Esophagus muscularis mucosa (tissue), 4 donors: ENCODE measurements at regions not wholly inside any gene's neighbourhood (a gene's known extent, or its start where the extent isn't known, plus 50 kb on each side); places are given as distances from the start of the nearest gene placed in this dataset.

ENCODE experiments used
- DNase-seq: peaks from one replicate; pipeline ENCODE4 v3.0.0-alpha.2; 2017; ENCODE audit errors: extremely low spot score
- H3K27ac ChIP-seq, 4 donors: fragments of 200-600 bp; sonication (generic); replicated peaks in 1 of 4; 1 replicate in 3 of 4; 2 replicates in 1 of 4; pipeline ENCODE4 v1.5.1; 2016 to 2019; ENCODE audit warnings: mild to moderate bottlenecking in 1 of 4
- H3K27me3 ChIP-seq, 4 donors: fragments of 200-600 bp; sonication (generic); one replicate each; pipeline versions ENCODE4 v1.5.1 to v1.6.0; 2016 to 2019
- H3K36me3 ChIP-seq, 4 donors: fragments of 200-600 bp; sonication (generic); one replicate each; pipeline ENCODE4 v1.5.1; 2016 to 2019
- H3K4me1 ChIP-seq, 4 donors: fragments of 200-600 bp; sonication (generic); one replicate each; pipeline ENCODE4 v1.5.1; 2016 to 2019
- H3K4me3 ChIP-seq, 4 donors: fragments of 200-600 bp; sonication (generic); 1 replicate in 2 of 4; 2 replicates in 2 of 4; pipeline ENCODE4 v1.5.1; 2016 to 2019; ENCODE audit warnings: mild to moderate bottlenecking in 4 of 4, moderate library complexity in 1 of 4
- H3K9me3 ChIP-seq, 4 donors: fragments of 200-600 bp; sonication (generic); 1 replicate in 3 of 4; 2 replicates in 1 of 4; pipeline ENCODE4 v1.5.1; 2016 to 2019
- EP300 ChIP-seq: sonication (generic); formaldehyde crosslinking; IDR thresholded peaks from one replicate; pipeline ENCODE4 v1.6.1; 2017; ENCODE audit warnings: antibody characterized with exemption
- POLR2A ChIP-seq: fragments of 450-650 bp; IDR thresholded peaks from one replicate; pipeline ENCODE4 v1.6.1; 2017; ENCODE audit warnings: antibody characterized with exemption, moderate library complexity, mild to moderate bottlenecking, low read depth
- POLR2AphosphoS5 ChIP-seq, 2 donors: sonication (generic); formaldehyde crosslinking; IDR thresholded peaks; one replicate each; pipeline ENCODE4 v1.6.1; 2017; ENCODE audit warnings: antibody characterized with exemption in 2 of 2
- WGBS: methylation state at CpG from one replicate; pipeline ENCODE4 v1.1.5; 2018; 5-methylcytosine and 5-hydroxymethylcytosine counted together
- intact Hi-C: fragments of 100-400 bp; cut with DNase I; formaldehyde crosslinking; loops from one replicate; pipeline ENCODE4 v1.15.1; 2023
- TF ChIP-seq, protein P1 (sequence below), 3 experiments: fragments of 200-600 bp in 2 of 3; fragments of 450-650 bp in 1 of 3; sonication (generic) in 2 of 3; IDR thresholded peaks; one replicate each; pipeline ENCODE4 v1.5.1; 2017 to 2019; ENCODE audit warnings: antibody characterized with exemption in 3 of 3, mild to moderate bottlenecking in 2 of 3, moderate library complexity in 1 of 3

DNA sequence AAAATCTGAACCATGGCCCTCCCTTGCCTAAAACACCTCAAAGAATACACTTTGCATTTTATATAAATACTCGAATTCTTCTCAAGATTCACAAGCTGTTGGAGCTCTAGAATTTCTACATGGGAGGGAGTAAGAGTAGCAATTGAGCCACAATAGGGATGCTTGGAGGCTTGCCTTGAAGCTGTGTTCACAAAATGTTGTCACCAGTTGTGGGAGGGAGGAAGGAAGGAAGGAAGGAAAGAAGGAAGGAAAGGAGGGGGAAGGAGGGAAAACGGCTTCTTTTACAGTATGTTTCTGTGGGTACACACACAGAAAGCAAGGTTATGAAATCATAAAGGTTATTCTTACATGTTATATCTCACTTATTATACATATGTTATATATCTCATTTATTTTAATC lies 128.6 kb upstream of the PEG3 start:
- no peak for DNase-seq
- Histone ChIP-seq H3K4me1 (peaks cover 0 to 19% (median 15%) of the 10 kb centered on the region in 4 donors), H3K9me3 (no peaks in the 10 kb centered on the region), H3K4me3 (no peak overlapping the region), H3K36me3 (no peaks in the 10 kb centered on the region), H3K27me3 (peaks cover 0 to 19% (median 2%) of the 10 kb centered on the region in 4 donors), H3K27ac (peak overlapping the region in 1 of 4 donors; percentile 33)
- TF ChIP-seq, protein P1, sequence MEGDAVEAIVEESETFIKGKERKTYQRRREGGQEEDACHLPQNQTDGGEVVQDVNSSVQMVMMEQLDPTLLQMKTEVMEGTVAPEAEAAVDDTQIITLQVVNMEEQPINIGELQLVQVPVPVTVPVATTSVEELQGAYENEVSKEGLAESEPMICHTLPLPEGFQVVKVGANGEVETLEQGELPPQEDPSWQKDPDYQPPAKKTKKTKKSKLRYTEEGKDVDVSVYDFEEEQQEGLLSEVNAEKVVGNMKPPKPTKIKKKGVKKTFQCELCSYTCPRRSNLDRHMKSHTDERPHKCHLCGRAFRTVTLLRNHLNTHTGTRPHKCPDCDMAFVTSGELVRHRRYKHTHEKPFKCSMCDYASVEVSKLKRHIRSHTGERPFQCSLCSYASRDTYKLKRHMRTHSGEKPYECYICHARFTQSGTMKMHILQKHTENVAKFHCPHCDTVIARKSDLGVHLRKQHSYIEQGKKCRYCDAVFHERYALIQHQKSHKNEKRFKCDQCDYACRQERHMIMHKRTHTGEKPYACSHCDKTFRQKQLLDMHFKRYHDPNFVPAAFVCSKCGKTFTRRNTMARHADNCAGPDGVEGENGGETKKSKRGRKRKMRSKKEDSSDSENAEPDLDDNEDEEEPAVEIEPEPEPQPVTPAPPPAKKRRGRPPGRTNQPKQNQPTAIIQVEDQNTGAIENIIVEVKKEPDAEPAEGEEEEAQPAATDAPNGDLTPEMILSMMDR (IDR thresholded peaks at IDR 0.05): no peak
- TF ChIP-seq POLR2AphosphoS5 (IDR thresholded peaks at IDR 0.05): no peak
- no peak for TF ChIP-seq POLR2A
- no peak for TF ChIP-seq EP300
- WGBS: 34% methylated on average over 2 of the region's 2 CpGs
- intact Hi-C loops: no loop called here

- Histone ChIP-seq H3K27ac (peak overlapping the region; percentile 23 to 49 (median 37)), H3K36me3 (no peaks in the 10 kb centered on the region), H3K4me1 (peaks cover 0 to 19% (median 15%) of the 10 kb centered on the region in 4 donors), H3K4me3 (no peak overlapping the region), H3K9me3 (no peaks in the 10 kb centered on the region), H3K27me3 (peaks cover 0 to 19% (median 2%) of the 10 kb centered on the region in 4 donors)
- no peak for TF ChIP-seq POLR2A
- no peak for TF ChIP-seq EP300
- TF ChIP-seq, protein P1 (IDR thresholded peaks at IDR 0.05): no peak
- no peak for TF ChIP-seq POLR2AphosphoS5 (IDR thresholded peaks at IDR 0.05)
- no peak for DNase-seq
- WGBS: 14% methylated on average over 6 of the region's 6 CpGs
- intact Hi-C loops: no loop called here
Observed at GRCh38 chr19:56969759-56970178, 129.2 kb upstream of the PEG3 start.

DNA sequence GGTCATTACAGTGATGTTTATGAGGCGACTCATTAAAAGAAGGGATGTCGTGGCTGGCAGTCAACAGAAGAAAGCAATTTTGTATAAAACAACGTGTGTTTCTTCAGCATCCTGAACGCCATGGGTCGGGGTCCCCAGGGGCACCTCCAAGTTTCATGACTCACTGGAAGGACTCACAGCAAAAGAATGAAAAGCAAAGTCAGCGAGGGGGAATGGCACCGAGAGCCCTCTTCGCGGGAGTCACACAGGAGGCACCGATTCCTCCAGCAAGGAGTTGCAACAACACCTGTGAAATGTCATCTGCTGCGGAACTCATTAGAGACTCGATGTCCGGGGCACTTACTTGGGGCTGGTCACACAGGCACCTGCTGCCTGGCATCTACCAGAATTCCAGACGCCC lies 130.7 kb upstream of the PEG3 start:
- Histone ChIP-seq H3K27ac (no peak overlapping the region), H3K36me3 (no peaks in the 10 kb centered on the region), H3K4me3 (no peak overlapping the region), H3K9me3 (no peaks in the 10 kb centered on the region), H3K4me1 (peaks cover 0 to 19% (median 15%) of the 10 kb centered on the region in 4 donors), H3K27me3 (peaks cover 0 to 10% (median 2%) of the 10 kb centered on the region in 4 donors)
- no peak for DNase-seq
- TF ChIP-seq POLR2A: no peak
- TF ChIP-seq, protein P1 (IDR thresholded peaks at IDR 0.05): no peak
- no peak for TF ChIP-seq POLR2AphosphoS5 (IDR thresholded peaks at IDR 0.05)
- TF ChIP-seq EP300: no peak
- 79% methylated on average over 13 of the region's 14 CpGs for WGBS
- intact Hi-C loops: no loop called here

DNA sequence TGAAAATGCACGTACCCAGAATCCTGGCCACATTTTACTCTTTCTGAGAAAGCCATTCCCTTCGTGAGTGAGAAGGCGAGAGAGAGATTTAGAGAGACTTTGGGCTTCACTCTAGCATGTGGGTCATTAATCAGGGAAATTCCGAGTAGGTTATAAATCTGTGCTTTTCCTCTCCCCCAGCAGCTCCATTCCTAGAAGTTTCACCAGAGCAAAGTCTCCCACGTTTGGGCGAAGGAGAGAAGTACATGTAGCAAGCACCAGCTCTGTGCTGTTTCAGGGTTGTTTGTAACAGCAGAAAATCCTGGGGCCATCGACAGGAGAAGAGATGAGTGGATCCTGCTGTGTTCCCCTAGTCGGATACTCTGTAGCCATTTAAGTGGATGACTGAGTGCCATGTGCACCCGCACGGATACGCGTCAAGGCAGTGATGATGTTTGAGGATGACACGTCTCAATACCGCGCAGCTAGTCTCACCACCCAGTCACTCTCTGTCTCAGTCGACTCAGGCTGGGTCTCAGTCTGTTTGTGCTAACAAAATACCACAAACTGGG lies 131.8 kb upstream of the PEG3 start:
- WGBS: 68% methylated on average over 16 of the region's 16 CpGs
- intact Hi-C loops: no loop called here
- no peak for DNase-seq

More for the DNA sequence above, 131.8 kb upstream of the PEG3 start:
- TF ChIP-seq, protein P1 (IDR thresholded peaks at IDR 0.05): no peak
- no peak for TF ChIP-seq POLR2A
- TF ChIP-seq EP300: no peak
- no peak for TF ChIP-seq POLR2AphosphoS5 (IDR thresholded peaks at IDR 0.05)
- Histone ChIP-seq H3K4me3 (no peak overlapping the region), H3K27ac (no peak overlapping the region), H3K4me1 (peaks cover 0 to 19% (median 15%) of the 10 kb centered on the region in 4 donors), H3K9me3 (no peaks in the 10 kb centered on the region), H3K27me3 (peaks cover 0 to 7% (median 2%) of the 10 kb centered on the region in 4 donors), H3K36me3 (no peaks in the 10 kb centered on the region)
